SK-N-SH treated with all-trans-retinoic acid at 6 μM for 48 hours (cell line): ENCODE measurements at regions not wholly inside any gene's neighbourhood (a gene's known extent, or its start where the extent isn't known, plus 50 kb on each side); places are given as distances from the start of the nearest gene placed in this dataset.

Source experiments
- ATAC-seq: fragments of 200-7000 bp; cut with Tn5 transposase; 3 replicates; pipeline ENCODE4 v1.9.1; 2020; ENCODE audit warnings: mild to moderate bottlenecking, moderate library complexity
- ARNTL ChIP-seq: fragments of 450-650 bp; formaldehyde crosslinking; IDR thresholded peaks from 2 replicates; pipeline ENCODE4 v1.5.0; 2020; ENCODE audit warnings: low read depth, mild to moderate bottlenecking, moderate library complexity, borderline replicate concordance
- BACH2 ChIP-seq: fragments of 250-450 bp; sonication (Bioruptor Pico); IDR thresholded peaks from 2 replicates; pipeline ENCODE4 v1.9.0; 2021; ENCODE audit warnings: mild to moderate bottlenecking, borderline replicate concordance
- CREB5 ChIP-seq: fragments of 250-450 bp; sonication (Bioruptor Pico); IDR thresholded peaks from 2 replicates; pipeline ENCODE4 v1.5.1; 2020; ENCODE audit warnings: low read depth, mild to moderate bottlenecking, moderate library complexity
- CSDC2 ChIP-seq: fragments of 250-450 bp; sonication (Bioruptor Pico); IDR thresholded peaks from 2 replicates; pipeline ENCODE4 v1.5.0; 2020; ENCODE audit warnings: mild to moderate bottlenecking, moderate library complexity
- ESRRG ChIP-seq: fragments of 250-450 bp; sonication (Bioruptor Pico); IDR thresholded peaks from 2 replicates; pipeline ENCODE4 v1.6.1; 2021; ENCODE audit warnings: mild to moderate bottlenecking
- GLIS3 ChIP-seq: fragments of 250-450 bp; sonication (Bioruptor Pico); IDR thresholded peaks from 2 replicates; pipeline ENCODE4 v1.5.0; 2020; ENCODE audit warnings: mild to moderate bottlenecking, moderate library complexity
- ISL1 ChIP-seq: fragments of 250-450 bp; sonication (Bioruptor Pico); IDR thresholded peaks from 2 replicates; pipeline ENCODE4 v2.1.2; 2022; ENCODE audit warnings: mild to moderate bottlenecking, moderate library complexity
- OSR1 ChIP-seq: fragments of 250-450 bp; sonication (Bioruptor Pico); IDR thresholded peaks from 2 replicates; pipeline ENCODE4 v1.8.0; 2022; ENCODE audit warnings: moderate library complexity, mild to moderate bottlenecking, inconsistent platforms
- POU6F1 ChIP-seq: fragments of 250-450 bp; sonication (Bioruptor Pico); IDR thresholded peaks from 2 replicates; pipeline ENCODE4 v1.8.0; 2021; ENCODE audit warnings: low read depth, mild to moderate bottlenecking, moderate library complexity, borderline replicate concordance
- PPARA ChIP-seq: fragments of 250-450 bp; sonication (Bioruptor Pico); IDR thresholded peaks from 2 replicates; pipeline ENCODE4 v1.5.0; 2020; ENCODE audit warnings: mild to moderate bottlenecking, borderline replicate concordance
- RARB ChIP-seq: fragments of 250-450 bp; sonication (Bioruptor Pico); IDR thresholded peaks from 2 replicates; pipeline ENCODE4 v1.8.0; 2021; ENCODE audit warnings: mild to moderate bottlenecking, moderate library complexity
- SNAI2 ChIP-seq: fragments of 250-450 bp; sonication (Bioruptor Pico); IDR thresholded peaks from 2 replicates; pipeline ENCODE4 v1.5.0; 2020; ENCODE audit warnings: mild to moderate bottlenecking, moderate library complexity
- TOX ChIP-seq: fragments of 250-450 bp; sonication (Bioruptor Pico); IDR thresholded peaks from 2 replicates; pipeline ENCODE4 v1.8.0; 2021; ENCODE audit warnings: mild to moderate bottlenecking, moderate library complexity, borderline replicate concordance
- ZC3H10 ChIP-seq: fragments of 250-450 bp; sonication (Bioruptor Pico); IDR thresholded peaks from 2 replicates; pipeline ENCODE4 v1.5.1; 2021; ENCODE audit warnings: mild to moderate bottlenecking, moderate library complexity
- ZFP30 ChIP-seq: fragments of 450-650 bp; formaldehyde crosslinking; IDR thresholded peaks from 2 replicates; pipeline ENCODE4 v1.5.0; 2022; ENCODE audit warnings: mild to moderate bottlenecking, moderate library complexity
- ZNF70 ChIP-seq: fragments of 450-650 bp; formaldehyde crosslinking; IDR thresholded peaks from 2 replicates; pipeline ENCODE4 v1.5.0; 2020; ENCODE audit warnings: mild to moderate bottlenecking, moderate library complexity
- ZNF8 ChIP-seq: fragments of 450-650 bp; formaldehyde crosslinking; IDR thresholded peaks from 2 replicates; pipeline ENCODE4 v1.5.0; 2020; ENCODE audit warnings: mild to moderate bottlenecking, moderate library complexity
- TF ChIP-seq, protein P1 (sequence below): fragments of 250-450 bp; sonication (Bioruptor Pico); IDR thresholded peaks from 2 replicates; pipeline ENCODE4 v1.5.0; 2020; ENCODE audit warnings: mild to moderate bottlenecking, moderate library complexity
- TF ChIP-seq, protein P2 (sequence below): fragments of 250-450 bp; sonication (Bioruptor Pico); IDR thresholded peaks from 2 replicates; pipeline ENCODE4 v1.5.1; 2021; ENCODE audit warnings: mild to moderate bottlenecking, moderate library complexity
- TF ChIP-seq, protein P3 (sequence below): fragments of 250-450 bp; sonication (Bioruptor Pico); IDR thresholded peaks from 2 replicates; pipeline ENCODE4 v1.8.0; 2020; ENCODE audit warnings: mild to moderate bottlenecking, moderate library complexity, borderline replicate concordance

- TF ChIP-seq PPARA: no peak
- TF ChIP-seq SNAI2 (CRISPR knock-in tag): no peak
Observed at GRCh38 chr17:12438813-12439586, 226.7 kb upstream of the MYOCD start (continued).

- TF ChIP-seq CREB5 (CRISPR knock-in tag) (no peak), PPARA (no peak), CSDC2 (CRISPR knock-in tag) (no peak), ZC3H10 (CRISPR knock-in tag) (no peak), ISL1 (CRISPR knock-in tag) (no peak), RARB (CRISPR knock-in tag) (no peak), ARNTL (CRISPR knock-in tag) (no peak), ZNF70 (CRISPR knock-in tag) (no peak), GLIS3 (CRISPR knock-in tag) (no peak), ZFP30 (no peak), BACH2 (CRISPR knock-in tag) (no peak), OSR1 (CRISPR knock-in tag) (no peak)
- TF ChIP-seq, protein P1, sequence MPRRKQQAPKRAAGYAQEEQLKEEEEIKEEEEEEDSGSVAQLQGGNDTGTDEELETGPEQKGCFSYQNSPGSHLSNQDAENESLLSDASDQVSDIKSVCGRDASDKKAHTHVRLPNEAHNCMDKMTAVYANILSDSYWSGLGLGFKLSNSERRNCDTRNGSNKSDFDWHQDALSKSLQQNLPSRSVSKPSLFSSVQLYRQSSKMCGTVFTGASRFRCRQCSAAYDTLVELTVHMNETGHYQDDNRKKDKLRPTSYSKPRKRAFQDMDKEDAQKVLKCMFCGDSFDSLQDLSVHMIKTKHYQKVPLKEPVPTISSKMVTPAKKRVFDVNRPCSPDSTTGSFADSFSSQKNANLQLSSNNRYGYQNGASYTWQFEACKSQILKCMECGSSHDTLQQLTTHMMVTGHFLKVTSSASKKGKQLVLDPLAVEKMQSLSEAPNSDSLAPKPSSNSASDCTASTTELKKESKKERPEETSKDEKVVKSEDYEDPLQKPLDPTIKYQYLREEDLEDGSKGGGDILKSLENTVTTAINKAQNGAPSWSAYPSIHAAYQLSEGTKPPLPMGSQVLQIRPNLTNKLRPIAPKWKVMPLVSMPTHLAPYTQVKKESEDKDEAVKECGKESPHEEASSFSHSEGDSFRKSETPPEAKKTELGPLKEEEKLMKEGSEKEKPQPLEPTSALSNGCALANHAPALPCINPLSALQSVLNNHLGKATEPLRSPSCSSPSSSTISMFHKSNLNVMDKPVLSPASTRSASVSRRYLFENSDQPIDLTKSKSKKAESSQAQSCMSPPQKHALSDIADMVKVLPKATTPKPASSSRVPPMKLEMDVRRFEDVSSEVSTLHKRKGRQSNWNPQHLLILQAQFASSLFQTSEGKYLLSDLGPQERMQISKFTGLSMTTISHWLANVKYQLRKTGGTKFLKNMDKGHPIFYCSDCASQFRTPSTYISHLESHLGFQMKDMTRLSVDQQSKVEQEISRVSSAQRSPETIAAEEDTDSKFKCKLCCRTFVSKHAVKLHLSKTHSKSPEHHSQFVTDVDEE (CRISPR knock-in tag): no peak
- TF ChIP-seq, protein P2, sequence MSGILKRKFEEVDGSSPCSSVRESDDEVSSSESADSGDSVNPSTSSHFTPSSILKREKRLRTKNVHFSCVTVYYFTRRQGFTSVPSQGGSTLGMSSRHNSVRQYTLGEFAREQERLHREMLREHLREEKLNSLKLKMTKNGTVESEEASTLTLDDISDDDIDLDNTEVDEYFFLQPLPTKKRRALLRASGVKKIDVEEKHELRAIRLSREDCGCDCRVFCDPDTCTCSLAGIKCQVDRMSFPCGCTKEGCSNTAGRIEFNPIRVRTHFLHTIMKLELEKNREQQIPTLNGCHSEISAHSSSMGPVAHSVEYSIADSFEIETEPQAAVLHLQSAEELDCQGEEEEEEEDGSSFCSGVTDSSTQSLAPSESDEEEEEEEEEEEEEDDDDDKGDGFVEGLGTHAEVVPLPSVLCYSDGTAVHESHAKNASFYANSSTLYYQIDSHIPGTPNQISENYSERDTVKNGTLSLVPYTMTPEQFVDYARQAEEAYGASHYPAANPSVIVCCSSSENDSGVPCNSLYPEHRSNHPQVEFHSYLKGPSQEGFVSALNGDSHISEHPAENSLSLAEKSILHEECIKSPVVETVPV (CRISPR knock-in tag): no peak
- TF ChIP-seq, protein P3, sequence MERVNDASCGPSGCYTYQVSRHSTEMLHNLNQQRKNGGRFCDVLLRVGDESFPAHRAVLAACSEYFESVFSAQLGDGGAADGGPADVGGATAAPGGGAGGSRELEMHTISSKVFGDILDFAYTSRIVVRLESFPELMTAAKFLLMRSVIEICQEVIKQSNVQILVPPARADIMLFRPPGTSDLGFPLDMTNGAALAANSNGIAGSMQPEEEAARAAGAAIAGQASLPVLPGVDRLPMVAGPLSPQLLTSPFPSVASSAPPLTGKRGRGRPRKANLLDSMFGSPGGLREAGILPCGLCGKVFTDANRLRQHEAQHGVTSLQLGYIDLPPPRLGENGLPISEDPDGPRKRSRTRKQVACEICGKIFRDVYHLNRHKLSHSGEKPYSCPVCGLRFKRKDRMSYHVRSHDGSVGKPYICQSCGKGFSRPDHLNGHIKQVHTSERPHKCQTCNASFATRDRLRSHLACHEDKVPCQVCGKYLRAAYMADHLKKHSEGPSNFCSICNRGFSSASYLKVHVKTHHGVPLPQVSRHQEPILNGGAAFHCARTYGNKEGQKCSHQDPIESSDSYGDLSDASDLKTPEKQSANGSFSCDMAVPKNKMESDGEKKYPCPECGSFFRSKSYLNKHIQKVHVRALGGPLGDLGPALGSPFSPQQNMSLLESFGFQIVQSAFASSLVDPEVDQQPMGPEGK (CRISPR knock-in tag): no peak
- no peak for ATAC-seq
Observed at GRCh38 chr17:12445331-12445730, 220.4 kb upstream of the MYOCD start.

DNA sequence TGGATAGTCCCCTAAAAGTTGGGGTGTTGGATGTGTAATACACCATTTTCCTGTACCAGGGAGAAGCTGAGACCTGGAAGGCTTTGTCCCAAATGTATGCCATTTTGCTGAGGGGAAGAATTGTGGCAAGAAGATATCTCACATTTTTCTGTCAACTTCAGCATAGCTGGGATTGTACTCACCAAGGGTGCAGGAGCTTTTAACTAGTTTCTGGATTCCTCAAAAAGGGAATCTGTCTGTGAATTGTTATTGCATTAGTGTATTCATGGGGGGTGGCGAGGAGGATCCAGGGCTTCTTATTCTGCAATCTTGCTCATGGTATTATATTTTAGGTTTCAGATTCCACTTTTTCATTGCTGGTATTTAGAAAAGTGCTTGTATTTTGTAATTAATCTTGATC, 208.2 kb upstream of the MYOCD start:
- no peak for ATAC-seq
- TF ChIP-seq ZNF8 (no peak), POU6F1 (no peak), PPARA (no peak), GLIS3 (CRISPR knock-in tag) (no peak), CSDC2 (CRISPR knock-in tag) (no peak), BACH2 (CRISPR knock-in tag) (no peak), RARB (CRISPR knock-in tag) (no peak), ESRRG (CRISPR knock-in tag) (no peak), TOX (CRISPR knock-in tag) (no peak), CREB5 (CRISPR knock-in tag) (no peak), ZFP30 (no peak), SNAI2 (CRISPR knock-in tag) (no peak)
- TF ChIP-seq, protein P1 (CRISPR knock-in tag): no peak
- TF ChIP-seq, protein P3 (CRISPR knock-in tag): no peak
